ENCODE measurements at regions not wholly inside any gene's neighbourhood (a gene's known extent, or its start where the extent isn't known, plus 50 kb on each side); places are given as distances from the start of the nearest gene placed in this dataset.

DNA sequence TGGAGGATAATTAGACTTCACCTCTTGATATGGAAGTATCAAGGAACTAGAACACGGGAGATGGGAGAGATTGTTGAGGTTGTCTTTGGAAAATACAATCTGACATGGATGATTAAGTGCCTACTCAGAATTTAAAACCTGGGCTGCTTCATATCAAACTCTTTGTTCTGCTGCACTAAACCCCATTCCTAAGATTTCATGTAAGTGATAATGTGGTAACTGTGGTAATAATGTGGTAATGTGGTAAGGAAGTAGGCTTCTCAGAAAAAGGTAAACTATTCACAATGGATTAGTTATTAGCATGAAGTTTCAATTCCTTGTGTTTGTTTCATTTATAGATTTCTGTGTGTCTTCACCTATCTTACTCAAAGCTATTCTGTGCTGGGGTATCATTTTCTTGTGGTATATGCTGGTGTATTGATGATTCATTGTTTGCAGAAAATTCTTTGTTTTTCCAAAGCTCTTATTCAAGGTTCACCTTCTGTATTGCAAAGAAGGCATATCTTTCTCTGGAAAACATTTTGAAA is 129.9 kb upstream of the TAC1 start:
- no peak for TF ChIP-seq CTCF (conservative IDR thresholded peaks at IDR 0.05; ENCODE audit: low read depth, low read length)
- no peak for TF ChIP-seq EZH2 (IDR thresholded peaks at IDR 0.05; ENCODE audit: borderline replicate concordance, low read depth, low read length, poor library complexity, severe bottlenecking)
